Heart left ventricle (tissue), 16 donors: ENCODE measurements at regions not wholly inside any gene's neighbourhood (a gene's known extent, or its start where the extent isn't known, plus 50 kb on each side); places are given as distances from the start of the nearest gene placed in this dataset.

Experiments
- ATAC-seq, 4 donors: fragments of 200-7000 bp; cut with Tn5 transposase; one replicate each; pipeline ENCODE4 v1.9.1; 2020 to 2022; ENCODE audit warnings: moderate library complexity in 4 of 4, mild to moderate bottlenecking in 3 of 4, moderate number of reproducible peaks in 1 of 4
- DNase-seq, 5 donors: peaks; one replicate each; pipeline ENCODE4 v3.0.0-alpha.2; 2020
- H3K27ac ChIP-seq, 12 donors: fragments of 200-600 bp; sonication (generic) in 4 of 12; one replicate each; pipeline versions ENCODE4 v1.5.0 to v1.8.0; 2016 to 2022; ENCODE audit warnings: mild to moderate bottlenecking in 2 of 12
- H3K27me3 ChIP-seq, 9 donors: fragments of 200-600 bp; sonication (generic) in 2 of 9; one replicate each; pipeline versions ENCODE4 v1.5.1 to v1.8.0; 2016 to 2022; ENCODE audit warnings: mild to moderate bottlenecking in 3 of 9
- H3K36me3 ChIP-seq, 9 donors: fragments of 200-600 bp; sonication (generic) in 2 of 9; one replicate each; pipeline versions ENCODE4 v1.5.0 to v1.8.0; 2018 to 2022; ENCODE audit warnings: mild to moderate bottlenecking in 2 of 9
- H3K4me1 ChIP-seq, 12 donors: fragments of 200-600 bp; sonication (generic) in 4 of 12; one replicate each; pipeline versions ENCODE4 v1.5.0 to v1.8.0; 2016 to 2022; ENCODE audit warnings: mild to moderate bottlenecking in 3 of 12
- H3K4me3 ChIP-seq, 12 donors: fragments of 200-600 bp; sonication (generic) in 4 of 12; one replicate each; pipeline versions ENCODE4 v1.5.0 to v1.8.0; 2017 to 2022; ENCODE audit warnings: mild to moderate bottlenecking in 9 of 12, moderate library complexity in 4 of 12
- H3K9me3 ChIP-seq, 12 donors: fragments of 200-600 bp; sonication (generic) in 4 of 12; one replicate each; pipeline versions ENCODE4 v1.5.0 to v1.8.0; 2016 to 2022; ENCODE audit warnings: mild to moderate bottlenecking in 1 of 12
- POLR2A ChIP-seq, 2 donors: fragments of 450-650 bp; IDR thresholded peaks; one replicate each; pipeline ENCODE4 v1.6.1; 2017; ENCODE audit warnings: antibody characterized with exemption in 2 of 2, mild to moderate bottlenecking in 2 of 2, moderate library complexity in 2 of 2
- WGBS, 4 donors: extraction: QIAGEN DNeasy Blood & Tissue Kit in 2 of 4; methylation state at CpG; one replicate each; pipeline versions ENCODE4 v1.1.5 to v1.1.7; 2013 to 2018; 5-methylcytosine and 5-hydroxymethylcytosine counted together
- intact Hi-C, 10 donors: fragments of 100-400 bp; cut with DNase I; formaldehyde crosslinking; loops; one replicate each; pipeline versions ENCODE4 v1.11.1 to v1.14.2; 2022
- TF ChIP-seq, protein P1 (sequence below), 12 donors: fragments of 200-600 bp; sonication (generic) in 4 of 12; IDR thresholded peaks; one replicate each; pipeline versions ENCODE4 v1.5.0 to v1.8.0; 2018 to 2022; ENCODE audit warnings: antibody characterized with exemption in 12 of 12, mild to moderate bottlenecking in 5 of 12
- donor health status: ischemic (EF 13 %, LVEDD 7.1; RV severe dilation, severe dysfunction).
- donor health status: healthy with polysubstance abuse.
- donor health status: DM: no; HTN: yes; CAD: no.
- donor health status: DM: no; HTN: no; CAD: no.
- donor health status: ischemic (EF 25% LVEDD 6.9; RV normal size, moderate dysfunction).
- donor health status: ischemic (EF 25% LVEDD 5.7; RV mildly dilated, moderate dysfunction).
- donor health status: healthy.
- donor health status: DM: yes; HTN: yes; CAD: no.
- donor health status: ischemic (EF 35%, LVEDD 5.7; RV mildly dilated, moderate dysfunction).
- donor health status: nonischemic (EF 11% LVEDD 7.7; RV severe dilation, severe dysfunction).
- donor health status: DM: yes; HTN: yes; CAD: no.
- donor health status: PGD.
- donor health status: ischemic (EF 29% LVEDD 5.4; RV normal size, mild dysfunction).
- donor health status: nonischemic (EF 23%, LVEDD 6.1; RV moderate dilation, normal function).

DNA sequence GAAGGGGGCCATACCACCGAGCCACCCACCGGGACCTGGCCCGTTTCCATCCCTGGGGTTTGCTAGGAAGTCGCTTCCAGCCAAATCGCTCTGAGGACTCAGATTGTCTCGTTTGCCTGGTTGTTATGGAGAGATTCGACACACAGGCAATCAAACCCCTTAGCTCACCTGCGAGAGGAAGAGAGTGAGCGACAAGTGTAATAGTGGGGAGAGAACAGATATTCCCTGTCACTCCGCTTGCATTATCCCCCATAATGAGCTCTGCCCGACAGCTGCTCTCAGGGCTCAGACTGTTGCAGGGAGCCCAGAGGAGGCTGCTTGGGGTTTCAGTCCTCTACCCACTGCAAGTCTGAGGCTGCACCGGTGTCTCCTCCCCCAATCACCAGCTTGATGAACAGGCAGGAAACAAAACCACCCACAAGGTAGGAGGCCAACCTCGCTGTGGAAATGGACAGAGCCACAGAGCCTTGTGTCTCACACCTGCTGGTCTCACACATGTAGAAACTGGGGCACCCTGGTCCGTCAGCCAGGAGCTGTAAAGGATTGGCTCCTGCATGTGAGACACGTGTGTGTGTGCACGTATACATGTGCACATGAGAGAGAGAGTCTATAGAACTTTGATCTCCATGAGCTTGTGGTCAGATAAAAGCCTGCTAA lies 351.1 kb downstream of the BUD13 start:
- Histone ChIP-seq H3K9me3 (no peaks in the 10 kb centered on the region), H3K4me1 (no peaks in the 10 kb centered on the region), H3K36me3 (no peaks in the 10 kb centered on the region), H3K4me3 (no peak overlapping the region), H3K27ac (no peak overlapping the region), H3K27me3 (peaks cover 0 to 5% (median 0%) of the 10 kb centered on the region in 9 donors)
- ATAC-seq (no peak), DNase-seq (no peak)
- TF ChIP-seq POLR2A (IDR thresholded peaks at IDR 0.05), result no peak
- TF ChIP-seq, protein P1, sequence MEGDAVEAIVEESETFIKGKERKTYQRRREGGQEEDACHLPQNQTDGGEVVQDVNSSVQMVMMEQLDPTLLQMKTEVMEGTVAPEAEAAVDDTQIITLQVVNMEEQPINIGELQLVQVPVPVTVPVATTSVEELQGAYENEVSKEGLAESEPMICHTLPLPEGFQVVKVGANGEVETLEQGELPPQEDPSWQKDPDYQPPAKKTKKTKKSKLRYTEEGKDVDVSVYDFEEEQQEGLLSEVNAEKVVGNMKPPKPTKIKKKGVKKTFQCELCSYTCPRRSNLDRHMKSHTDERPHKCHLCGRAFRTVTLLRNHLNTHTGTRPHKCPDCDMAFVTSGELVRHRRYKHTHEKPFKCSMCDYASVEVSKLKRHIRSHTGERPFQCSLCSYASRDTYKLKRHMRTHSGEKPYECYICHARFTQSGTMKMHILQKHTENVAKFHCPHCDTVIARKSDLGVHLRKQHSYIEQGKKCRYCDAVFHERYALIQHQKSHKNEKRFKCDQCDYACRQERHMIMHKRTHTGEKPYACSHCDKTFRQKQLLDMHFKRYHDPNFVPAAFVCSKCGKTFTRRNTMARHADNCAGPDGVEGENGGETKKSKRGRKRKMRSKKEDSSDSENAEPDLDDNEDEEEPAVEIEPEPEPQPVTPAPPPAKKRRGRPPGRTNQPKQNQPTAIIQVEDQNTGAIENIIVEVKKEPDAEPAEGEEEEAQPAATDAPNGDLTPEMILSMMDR (IDR thresholded peaks at IDR 0.05), result no peak
- intact Hi-C loops, result no loop called here
- WGBS, 4 donors, result 57 to 66% (median 60%) methylated on average over 16 of the region's 16 CpGs

- DNase-seq (no peak), ATAC-seq (no peak)
- H3K9me3 ChIP-seq, result no peaks in the 10 kb centered on the region
- intact Hi-C loops, result no loop called here
- no peaks in the 10 kb centered on the region for H3K36me3 ChIP-seq
- no peaks in the 10 kb centered on the region for H3K4me1 ChIP-seq
- WGBS, 4 donors, result 73 to 86% (median 75%) methylated on average over 7 to 9 of the region's 9 CpGs
- TF ChIP-seq POLR2A (IDR thresholded peaks at IDR 0.05), result no peak
- TF ChIP-seq, protein P1 (IDR thresholded peaks at IDR 0.05), result no peak
- H3K27ac ChIP-seq, result no peak overlapping the region
- H3K27me3 ChIP-seq, result peaks cover 0 to 5% (median 0%) of the 10 kb centered on the region in 9 donors
- H3K4me3 ChIP-seq, result no peak overlapping the region
Observed at GRCh38 chr11:116420770-116421528, 351.8 kb downstream of the BUD13 start.

DNA sequence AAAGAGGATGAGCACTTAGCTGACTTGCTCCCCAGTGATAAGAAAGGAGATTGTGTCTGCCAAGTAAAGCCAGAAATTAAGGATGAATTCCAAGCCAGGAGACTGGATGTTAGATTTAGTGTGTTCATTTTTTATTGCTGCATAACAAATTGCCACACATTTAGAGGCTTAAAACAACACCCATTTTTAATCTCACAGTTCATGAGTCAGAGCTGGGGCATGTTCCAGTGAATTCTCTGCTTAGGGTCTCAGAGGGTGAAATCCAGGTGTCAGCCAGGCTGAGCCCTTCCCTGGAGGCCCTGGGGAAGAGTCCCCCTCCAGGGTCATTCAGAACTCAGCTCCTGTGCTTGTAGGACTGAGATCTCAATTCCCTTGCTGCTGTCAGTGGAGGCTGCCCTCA lies 352.8 kb downstream of the BUD13 start:
- ATAC-seq (no peak), DNase-seq (no peak)
- Histone ChIP-seq H3K4me1 (no peaks in the 10 kb centered on the region), H3K4me3 (no peak overlapping the region), H3K36me3 (no peaks in the 10 kb centered on the region), H3K9me3 (no peaks in the 10 kb centered on the region), H3K27me3 (peaks cover 0 to 5% (median 0%) of the 10 kb centered on the region in 9 donors), H3K27ac (no peak overlapping the region)
- intact Hi-C loops, result no loop called here
- TF ChIP-seq, protein P1 (IDR thresholded peaks at IDR 0.05), result no peak
- no peak for TF ChIP-seq POLR2A (IDR thresholded peaks at IDR 0.05)

- Histone ChIP-seq H3K27ac (no peak overlapping the region), H3K36me3 (no peaks in the 10 kb centered on the region), H3K9me3 (no peaks in the 10 kb centered on the region), H3K27me3 (peaks cover 0 to 5% (median 0%) of the 10 kb centered on the region in 9 donors), H3K4me1 (no peaks in the 10 kb centered on the region), H3K4me3 (no peak overlapping the region)
- intact Hi-C loops, result no loop called here
- WGBS, 4 donors, result 74 to 83% (median 77%) methylated on average over 6 of the region's 6 CpGs
- TF ChIP-seq POLR2A (IDR thresholded peaks at IDR 0.05), result no peak
- TF ChIP-seq, protein P1 (IDR thresholded peaks at IDR 0.05), result no peak
- no peak for ATAC-seq
- DNase-seq, result no peak
Observed at GRCh38 chr11:116418388-116419041, 354.3 kb downstream of the BUD13 start.
